HG03095 (cell line): ENCODE measurements at regions not wholly inside any gene's neighbourhood (a gene's known extent, or its start where the extent isn't known, plus 50 kb on each side); places are given as distances from the start of the nearest gene placed in this dataset.

Experiments used
- ATAC-seq: cut with Tn5 transposase; IDR thresholded peaks from one replicate; pipeline ENCODE4 v1.9.1; 2021; ENCODE audit warnings: moderate library complexity; ENCODE audit not compliant: unreplicated experiment

- ATAC-seq, result no peak
These were observed 344.2 kb upstream of the MCTP2 start for GRCh38 chr15:93887151-93887550.

GRCh38 chr15:93882779-93883178, 348.6 kb upstream of the MCTP2 start:
- ATAC-seq, result no peak

- no peak for ATAC-seq
These were observed 349.2 kb upstream of the MCTP2 start for GRCh38 chr15:93882141-93882540.

- no peak for ATAC-seq
These were observed 350.1 kb upstream of the MCTP2 start for GRCh38 chr15:93881310-93881709.

GRCh38 chr15:93880358-93880757, 351.0 kb upstream of the MCTP2 start:
- ATAC-seq, result no peak

GRCh38 chr15:93870583-93870982, 360.8 kb upstream of the MCTP2 start:
- no peak for ATAC-seq

GRCh38 chr15:93866948-93867347, 364.4 kb upstream of the MCTP2 start:
- ATAC-seq, result no peak

- ATAC-seq, result no peak
These were observed 364.9 kb upstream of the MCTP2 start for GRCh38 chr15:93866476-93866875.

GRCh38 chr15:93865586-93865985, 365.8 kb upstream of the MCTP2 start:
- no peak for ATAC-seq

- ATAC-seq, result no peak
These were observed 368.6 kb upstream of the MCTP2 start for GRCh38 chr15:93862791-93863190.

GRCh38 chr15:93861956-93862741, 369.2 kb upstream of the MCTP2 start:
- ATAC-seq, result no peak

GRCh38 chr15:93861413-93861812, 369.9 kb upstream of the MCTP2 start:
- no peak for ATAC-seq

- ATAC-seq, result no peak
These were observed 370.7 kb upstream of the MCTP2 start for GRCh38 chr15:93860701-93861100.

GRCh38 chr15:93859176-93859575, 372.2 kb upstream of the MCTP2 start:
- no peak for ATAC-seq

GRCh38 chr15:93855181-93855826, 376.1 kb upstream of the MCTP2 start:
- no peak for ATAC-seq

- ATAC-seq, result no peak
These were observed 377.3 kb upstream of the MCTP2 start for GRCh38 chr15:93854088-93854487.

- no peak for ATAC-seq
These were observed 378.6 kb upstream of the MCTP2 start for GRCh38 chr15:93852761-93853160.

- no peak for ATAC-seq
These were observed 382.9 kb upstream of the MCTP2 start for GRCh38 chr15:93848490-93848889.

GRCh38 chr15:93848076-93848475, 383.3 kb upstream of the MCTP2 start:
- ATAC-seq, result no peak

- ATAC-seq, result no peak
These were observed 385.2 kb upstream of the MCTP2 start for GRCh38 chr15:93846148-93846547.

GRCh38 chr15:93837450-93837849, 393.9 kb upstream of the MCTP2 start:
- ATAC-seq, result no peak

GRCh38 chr15:93835344-93835743, 396.0 kb upstream of the MCTP2 start:
- ATAC-seq, result no peak

- no peak for ATAC-seq
These were observed 399.7 kb upstream of the MCTP2 start for GRCh38 chr15:93831641-93832040.
